AG09309 (cell line): ENCODE measurements at regions not wholly inside any gene's neighbourhood (a gene's known extent, or its start where the extent isn't known, plus 50 kb on each side); places are given as distances from the start of the nearest gene placed in this dataset.
A peak's percentile ranks its signal among the peaks of the same experiment; 100 is the strongest.
"Not testable (repeated sequence)": the region's sequence is repeated elsewhere in the genome, so short reads cannot be mapped to it uniquely, and the experiment has no call there.

Experiments
- DNase-seq: peaks from one replicate; pipeline ENCODE4 v3.0.0-alpha.2; 2010; ENCODE audit warnings: low read depth
- H3K4me3 ChIP-seq: 2 replicates; pipeline ENCODE4 v1.5.1; 2011; ENCODE audit warnings: mild to moderate bottlenecking, low read depth, low read length, moderate library complexity; ENCODE audit not compliant: control insufficient read depth
- TF ChIP-seq, protein P1 (sequence below): IDR thresholded peaks from 2 replicates; pipeline ENCODE4 v1.5.1; 2011; ENCODE audit warnings: mild to moderate bottlenecking, low read depth, low read length, inconsistent platforms; ENCODE audit not compliant: insufficient read depth, control insufficient read depth; ENCODE audit errors: missing control alignments

DNA sequence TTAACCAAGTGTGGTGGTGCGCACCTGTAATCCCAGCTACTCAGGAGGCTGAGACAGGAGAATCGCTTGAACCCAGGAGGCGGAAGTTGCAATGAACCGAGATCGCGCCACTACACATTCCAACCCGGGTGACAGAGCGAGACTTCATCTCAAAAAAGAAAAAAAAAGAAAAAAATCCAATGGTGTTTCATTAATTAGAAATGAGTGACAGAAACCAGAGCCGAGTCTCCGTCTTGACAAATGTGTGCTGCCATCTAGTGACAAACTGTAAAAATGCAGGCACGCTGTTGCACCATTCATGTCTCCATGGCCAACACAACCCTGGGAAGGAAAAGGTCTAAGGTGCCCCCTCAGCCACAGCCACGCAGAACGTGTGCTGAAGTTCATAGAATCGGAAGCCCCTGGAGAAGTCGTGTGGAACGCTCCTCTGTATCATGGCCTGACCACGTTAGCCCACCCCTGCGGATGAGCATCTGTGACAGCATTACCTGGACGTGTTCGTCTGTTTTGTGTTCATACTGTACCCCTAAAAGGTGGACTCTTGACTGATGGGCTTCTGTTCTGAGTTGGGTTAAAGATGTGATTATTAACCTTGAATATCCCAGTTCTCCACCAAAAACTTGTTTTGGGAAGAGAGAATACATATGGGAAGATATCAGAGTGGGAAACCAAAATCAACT, 94.9 kb downstream of the LYZL2 start:
- DNase-seq, result peak; percentile 33
- H3K4me3 ChIP-seq, result no peak overlapping the region
- TF ChIP-seq, protein P1, sequence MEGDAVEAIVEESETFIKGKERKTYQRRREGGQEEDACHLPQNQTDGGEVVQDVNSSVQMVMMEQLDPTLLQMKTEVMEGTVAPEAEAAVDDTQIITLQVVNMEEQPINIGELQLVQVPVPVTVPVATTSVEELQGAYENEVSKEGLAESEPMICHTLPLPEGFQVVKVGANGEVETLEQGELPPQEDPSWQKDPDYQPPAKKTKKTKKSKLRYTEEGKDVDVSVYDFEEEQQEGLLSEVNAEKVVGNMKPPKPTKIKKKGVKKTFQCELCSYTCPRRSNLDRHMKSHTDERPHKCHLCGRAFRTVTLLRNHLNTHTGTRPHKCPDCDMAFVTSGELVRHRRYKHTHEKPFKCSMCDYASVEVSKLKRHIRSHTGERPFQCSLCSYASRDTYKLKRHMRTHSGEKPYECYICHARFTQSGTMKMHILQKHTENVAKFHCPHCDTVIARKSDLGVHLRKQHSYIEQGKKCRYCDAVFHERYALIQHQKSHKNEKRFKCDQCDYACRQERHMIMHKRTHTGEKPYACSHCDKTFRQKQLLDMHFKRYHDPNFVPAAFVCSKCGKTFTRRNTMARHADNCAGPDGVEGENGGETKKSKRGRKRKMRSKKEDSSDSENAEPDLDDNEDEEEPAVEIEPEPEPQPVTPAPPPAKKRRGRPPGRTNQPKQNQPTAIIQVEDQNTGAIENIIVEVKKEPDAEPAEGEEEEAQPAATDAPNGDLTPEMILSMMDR, result peak; percentile 81

DNA sequence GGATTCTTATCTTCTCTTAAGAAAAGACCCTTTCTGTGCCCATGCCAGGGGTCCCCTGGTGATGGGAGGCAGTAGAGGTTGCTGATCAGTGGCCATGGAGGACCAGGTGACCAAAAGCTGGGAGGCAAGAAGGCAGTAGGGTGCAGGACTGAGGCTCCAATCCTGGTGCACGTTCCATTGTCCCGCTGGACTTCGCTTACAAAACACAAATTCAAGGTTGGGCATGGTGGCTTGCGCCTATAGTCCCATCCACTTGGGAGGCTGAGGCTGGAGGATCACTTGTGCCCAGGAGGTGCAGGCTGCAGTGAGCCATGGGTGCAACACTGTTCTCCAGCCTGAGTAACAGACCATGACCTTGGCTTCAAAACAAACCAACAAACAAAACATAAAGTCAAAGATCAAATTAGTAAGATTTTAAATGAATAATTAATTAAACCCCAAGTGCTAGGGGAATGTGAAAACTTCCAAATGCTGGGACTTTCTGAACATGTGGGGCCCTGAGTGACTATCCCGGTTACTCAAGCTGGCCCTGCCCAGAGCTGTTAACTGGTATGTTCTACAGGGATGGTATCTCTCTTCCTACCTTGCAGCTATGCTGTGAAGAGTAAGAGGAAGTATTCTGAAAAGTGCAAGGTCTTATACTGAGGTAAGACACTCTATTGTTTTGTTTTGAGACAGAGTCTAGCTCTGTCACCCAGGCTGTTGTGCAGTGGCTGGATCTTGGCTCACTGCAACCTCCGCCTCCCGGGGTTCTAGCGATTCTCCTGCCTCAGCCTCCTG, 97.6 kb downstream of the LYZL2 start:
- no peak for DNase-seq
- H3K4me3 ChIP-seq, result no peak overlapping the region
- TF ChIP-seq, protein P1, result no peak

DNA sequence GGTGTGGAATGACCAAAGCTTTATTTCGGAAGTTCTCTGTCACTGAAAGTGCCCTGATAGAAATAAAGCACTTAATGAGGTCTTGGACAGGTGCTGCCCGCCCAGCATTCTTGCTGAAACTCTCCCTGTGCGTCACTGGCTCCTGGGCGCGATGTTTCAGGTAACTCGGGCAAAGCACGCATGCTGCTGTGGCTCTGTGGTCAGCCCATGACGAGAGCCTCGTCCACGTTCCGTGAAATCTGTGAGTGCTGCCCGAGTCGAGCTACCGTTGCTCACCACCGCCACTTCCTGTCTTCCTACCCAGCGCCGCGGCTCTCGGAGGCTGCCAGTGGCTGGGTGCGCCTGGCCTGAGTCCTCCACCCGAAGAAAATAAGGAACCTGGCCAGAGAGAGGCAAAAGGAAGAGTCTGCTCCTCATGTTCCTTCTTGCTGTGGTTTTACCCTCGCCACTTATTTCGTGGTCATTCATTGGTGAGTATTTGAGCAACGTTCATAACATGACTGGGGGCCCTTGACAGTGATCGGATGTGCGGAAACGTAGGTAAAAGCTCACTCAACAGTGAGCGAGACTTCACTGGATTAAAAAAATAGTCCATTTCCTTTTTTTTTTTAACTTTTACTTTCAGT, 95.5 kb downstream of the MAP3K8 start:
- no peak for DNase-seq
- H3K4me3 ChIP-seq, result no peak overlapping the region
- TF ChIP-seq, protein P1, result no peak

DNA sequence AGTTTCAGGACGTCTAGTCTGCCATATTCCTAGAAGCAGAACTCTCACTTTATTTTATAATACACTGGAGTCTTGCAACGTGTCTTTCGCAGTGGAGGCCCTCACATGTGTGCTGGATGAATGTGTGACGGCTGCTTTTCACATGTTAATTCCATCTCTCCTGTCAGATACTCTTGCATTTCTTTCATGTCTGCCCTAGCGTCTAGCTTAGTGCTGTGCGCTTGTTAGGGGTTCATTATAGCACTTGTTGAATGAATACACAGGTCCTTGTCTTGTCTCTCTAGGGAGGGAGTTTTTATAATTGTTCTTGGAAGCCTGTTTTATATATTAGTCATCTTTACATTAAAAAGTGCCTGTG, 94.4 kb downstream of the MAP3K8 start:
- no peak overlapping the region for H3K4me3 ChIP-seq
- TF ChIP-seq, protein P1, result no peak

DNA sequence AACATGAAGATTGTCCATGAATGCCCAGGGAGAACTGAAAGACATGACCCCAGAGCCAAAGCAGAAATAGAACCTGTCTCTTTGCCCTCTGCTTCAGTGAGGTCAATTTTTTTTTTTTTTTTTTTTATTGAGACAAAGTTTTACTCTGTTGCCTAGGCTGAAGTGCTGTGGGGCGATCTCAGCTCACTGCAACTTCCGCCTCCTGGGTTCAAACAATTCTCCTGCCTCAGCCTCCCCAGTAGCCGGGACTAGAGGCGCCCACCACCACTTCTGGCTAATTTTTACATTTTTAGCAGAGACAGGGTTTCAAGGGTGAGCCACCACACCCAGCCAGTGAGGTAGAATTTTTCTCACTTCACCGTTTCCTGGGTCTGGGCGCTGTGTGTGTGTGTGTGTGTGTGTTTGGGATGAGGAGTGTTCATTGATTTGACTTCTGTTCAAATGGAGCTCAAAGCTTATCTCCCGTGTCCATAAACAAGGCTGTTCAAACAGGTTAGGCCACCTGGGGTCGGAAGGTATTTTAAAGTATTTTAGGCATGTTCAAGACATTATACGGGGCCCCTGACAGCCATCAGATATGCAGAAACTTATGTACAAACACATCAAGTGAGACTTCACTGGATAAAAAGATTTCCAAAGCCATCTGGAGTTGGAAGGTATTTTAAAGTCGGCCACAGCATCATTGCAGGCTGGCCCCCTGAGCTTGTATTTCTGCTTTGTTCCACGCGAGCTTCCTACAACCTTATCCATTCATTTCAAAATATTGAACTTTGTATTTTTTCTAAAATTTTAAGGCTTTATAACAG, 93.8 kb downstream of the MAP3K8 start:
- no peak for DNase-seq
- TF ChIP-seq, protein P1, result no peak
- H3K4me3 ChIP-seq, result no peak overlapping the region

More for the DNA sequence above, 94.4 kb downstream of the MAP3K8 start:
- no peak for DNase-seq

DNA sequence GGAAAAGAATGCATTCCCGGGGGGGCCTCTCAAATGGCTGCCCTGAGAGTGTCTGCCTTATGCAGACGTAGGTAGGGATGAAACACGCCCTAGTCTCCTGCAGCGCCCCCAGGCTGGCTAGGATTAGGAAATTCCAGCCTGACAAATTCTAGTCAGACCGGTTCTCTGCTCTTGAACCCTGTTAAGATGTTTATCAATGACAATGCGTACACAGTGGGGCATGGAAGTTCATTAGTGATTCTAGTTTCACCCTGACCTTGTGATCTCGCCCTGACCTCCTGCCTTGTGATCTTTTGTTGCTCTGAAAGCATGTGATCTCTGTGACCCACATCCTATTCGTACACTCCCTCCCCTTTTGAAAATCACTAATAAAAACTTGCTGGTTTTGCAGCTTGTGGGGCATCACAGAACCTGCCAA, 88.7 kb downstream of the MAP3K8 start:
- not testable (repeated sequence) for DNase-seq, H3K4me3 ChIP-seq
